Liver (tissue), 8 donors: ENCODE measurements at regions not wholly inside any gene's neighbourhood (a gene's known extent, or its start where the extent isn't known, plus 50 kb on each side); places are given as distances from the start of the nearest gene placed in this dataset.

Experiments used
- DNase-seq: peaks from one replicate; pipeline ENCODE4 v3.0.0-alpha.2; 2017; ENCODE audit warnings: low spot score
- H3K27ac ChIP-seq, 2 donors: one replicate each; pipeline ENCODE4 v1.7.0; 2013; ENCODE audit warnings: inconsistent platforms in 2 of 2, low read length in 2 of 2, control low read depth in 1 of 2, low read depth in 1 of 2, mild to moderate bottlenecking in 1 of 2
- H3K27me3 ChIP-seq, 4 donors: one replicate each; pipeline versions ENCODE4 v1.6.1 to v1.7.0; 2013; ENCODE audit warnings: low read length in 3 of 4, inconsistent platforms in 1 of 4, mild to moderate bottlenecking in 1 of 4, moderate library complexity in 1 of 4; ENCODE audit not compliant: control insufficient read depth in 4 of 4, insufficient read depth in 4 of 4
- H3K36me3 ChIP-seq, 4 donors: one replicate each; pipeline versions ENCODE4 v1.6.1 to v1.7.0; 2013; ENCODE audit warnings: low read length in 3 of 4, mild to moderate bottlenecking in 3 of 4, low read depth in 1 of 4, moderate library complexity in 1 of 4; ENCODE audit not compliant: control insufficient read depth in 4 of 4, insufficient read depth in 3 of 4
- H3K4me1 ChIP-seq, 4 donors: one replicate each; pipeline versions ENCODE4 v1.6.1 to v1.7.0; 2013; ENCODE audit warnings: low read length in 3 of 4, mild to moderate bottlenecking in 3 of 4, moderate library complexity in 1 of 4; ENCODE audit not compliant: control insufficient read depth in 4 of 4, insufficient read depth in 4 of 4
- H3K4me3 ChIP-seq, 3 donors: one replicate each; pipeline versions ENCODE4 v1.6.1 to v1.7.0; 2013; ENCODE audit warnings: low read length in 3 of 3, control low read depth in 1 of 3, low read depth in 1 of 3, mild to moderate bottlenecking in 1 of 3
- H3K9ac ChIP-seq, 2 donors: one replicate each; pipeline ENCODE4 v1.7.0; 2013; ENCODE audit warnings: low read length in 2 of 2, mild to moderate bottlenecking in 2 of 2, moderate library complexity in 2 of 2, control low read depth in 1 of 2, low read depth in 1 of 2
- H3K9me3 ChIP-seq, 4 donors: one replicate each; pipeline versions ENCODE4 v1.6.1 to v1.7.0; 2013; ENCODE audit warnings: low read length in 3 of 4; ENCODE audit not compliant: control insufficient read depth in 4 of 4
- ATF3 ChIP-seq: IDR thresholded peaks from 2 replicates; pipeline ENCODE4 v1.6.1; 2016; ENCODE audit warnings: antibody characterized with exemption
- CTCF ChIP-seq: fragments of 150-350 bp; IDR thresholded peaks from 2 replicates; pipeline ENCODE4 v1.5.1; 2017; ENCODE audit warnings: improper control_type of control experiment, low read depth, low read length; ENCODE audit not compliant: missing input control
- EGR1 ChIP-seq, 2 donors: IDR thresholded peaks; 2 replicates each; pipeline ENCODE4 v1.6.1; 2016 to 2018; ENCODE audit warnings: antibody characterized with exemption in 2 of 2, low read depth in 2 of 2
- FOXA1 ChIP-seq: IDR thresholded peaks from 2 replicates; pipeline ENCODE4 v1.6.1; 2016; ENCODE audit warnings: antibody characterized with exemption
- FOXA2 ChIP-seq: IDR thresholded peaks from 2 replicates; pipeline ENCODE4 v1.6.1; 2016; ENCODE audit warnings: antibody characterized with exemption
- GABPA ChIP-seq, 2 donors: IDR thresholded peaks in 1 of 2; conservative IDR thresholded peaks in 1 of 2; 2 replicates each; pipeline ENCODE4 v1.6.1; 2016; ENCODE audit warnings: antibody characterized with exemption in 2 of 2, mild to moderate bottlenecking in 1 of 2, moderate library complexity in 1 of 2
- HNF4A ChIP-seq, 2 donors: conservative IDR thresholded peaks; 2 replicates each; pipeline ENCODE4 v1.6.1; 2016; ENCODE audit warnings: antibody characterized with exemption in 2 of 2, mild to moderate bottlenecking in 2 of 2
- HNF4G ChIP-seq: IDR thresholded peaks from 2 replicates; pipeline ENCODE4 v1.6.1; 2016; ENCODE audit warnings: antibody characterized with exemption
- JUND ChIP-seq, 2 donors: IDR thresholded peaks; 2 replicates each; pipeline ENCODE4 v1.6.1; 2016; ENCODE audit warnings: antibody characterized with exemption in 2 of 2
- MAX ChIP-seq: IDR thresholded peaks from 2 replicates; pipeline ENCODE4 v1.6.1; 2016; ENCODE audit warnings: antibody characterized with exemption
- NR2F2 ChIP-seq: IDR thresholded peaks from 2 replicates; pipeline ENCODE4 v1.6.1; 2016; ENCODE audit warnings: antibody characterized with exemption
- RAD21 ChIP-seq, 2 donors: IDR thresholded peaks; 2 replicates each; pipeline ENCODE4 v1.6.1; 2016; ENCODE audit warnings: antibody characterized with exemption in 2 of 2, mild to moderate bottlenecking in 2 of 2
- REST ChIP-seq: IDR thresholded peaks from 2 replicates; pipeline ENCODE4 v1.6.1; 2016; ENCODE audit warnings: antibody characterized with exemption, mild to moderate bottlenecking
- RXRA ChIP-seq, 2 donors: IDR thresholded peaks; 2 replicates each; pipeline ENCODE4 v1.6.1; 2017 to 2018; ENCODE audit warnings: antibody characterized with exemption in 2 of 2, mild to moderate bottlenecking in 1 of 2
- SP1 ChIP-seq: IDR thresholded peaks from 2 replicates; pipeline ENCODE4 v1.6.1; 2018; ENCODE audit warnings: antibody characterized with exemption, mild to moderate bottlenecking
- TAF1 ChIP-seq: conservative IDR thresholded peaks from 2 replicates; pipeline ENCODE4 v1.6.1; 2016; ENCODE audit warnings: antibody characterized with exemption, mild to moderate bottlenecking
- YY1 ChIP-seq: IDR thresholded peaks from 2 replicates; pipeline ENCODE4 v1.6.1; 2016; ENCODE audit warnings: antibody characterized with exemption, mild to moderate bottlenecking
- ZBTB33 ChIP-seq: IDR thresholded peaks from 2 replicates; pipeline ENCODE4 v1.6.1; 2016; ENCODE audit warnings: antibody characterized with exemption
- WGBS: extraction: QIAGEN DNeasy Blood & Tissue Kit; methylation state at CpG from one replicate; pipeline ENCODE4 v1.1.7; 2013; 5-methylcytosine and 5-hydroxymethylcytosine counted together
- donor health status: healthy.
- donor health status: healthy.
- donor health status: healthy.
- donor health status: healthy.
- donor health status: healthy.

GRCh38 chr2:134143568-134143967 is 110.3 kb upstream of the MGAT5 start:
- peaks cover 9 to 14% (median 10%) of the 10 kb centered on the region in 4 donors for H3K4me1 ChIP-seq
- no peak overlapping the region for H3K9ac ChIP-seq
- no peaks in the 10 kb centered on the region for H3K9me3 ChIP-seq
- DNase-seq: no peak
- no peaks in the 10 kb centered on the region for H3K27me3 ChIP-seq
- H3K27ac ChIP-seq: no peak overlapping the region
- peaks cover 0 to 2% (median 0%) of the 10 kb centered on the region in 4 donors for H3K36me3 ChIP-seq
- H3K4me3 ChIP-seq: no peak overlapping the region
- WGBS: 97% methylated on average over 3 of the region's 3 CpGs
- TF ChIP-seq ATF3 (no peak), RXRA (IDR thresholded peaks at IDR 0.05) (no peak), YY1 (no peak), RAD21 (IDR thresholded peaks at IDR 0.05) (no peak), MAX (no peak), GABPA (IDR thresholded peaks at IDR 0.05 in 1 of 2, conservative IDR thresholded peaks at IDR 0.05 in 1 of 2) (no peak), JUND (IDR thresholded peaks at IDR 0.05) (no peak), CTCF (no peak), HNF4A (conservative IDR thresholded peaks at IDR 0.05) (no peak), NR2F2 (no peak), TAF1 (no peak), REST (no peak), ZBTB33 (no peak), FOXA2 (no peak), HNF4G (no peak), SP1 (no peak), EGR1 (IDR thresholded peaks at IDR 0.05; ENCODE audit: low read depth in 2 of 2) (no peak), FOXA1 (no peak)
